ENCODE measurements at regions not wholly inside any gene's neighbourhood (a gene's known extent, or its start where the extent isn't known, plus 50 kb on each side); places are given as distances from the start of the nearest gene placed in this dataset.

DNA sequence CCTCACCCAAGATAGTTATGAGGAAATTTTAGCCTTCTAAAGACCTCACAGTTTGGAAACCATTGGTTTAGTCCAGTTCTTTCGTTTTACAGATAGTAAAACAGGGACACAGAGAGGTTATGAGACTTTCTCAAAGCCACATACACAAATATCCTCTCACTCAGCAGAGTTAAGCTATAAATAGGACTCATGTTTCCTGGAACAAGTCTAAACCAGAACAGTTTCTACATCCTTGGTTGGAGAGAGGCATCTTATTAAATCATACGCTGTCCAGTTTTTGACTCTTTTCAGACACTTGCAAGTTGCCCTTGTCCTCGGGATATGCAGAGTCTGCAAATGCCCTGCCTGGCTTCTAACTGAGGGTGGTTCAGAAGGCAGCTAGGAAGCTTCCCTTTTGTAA, 462.1 kb upstream of the DEPDC1 start (continued):
- TF ChIP-seq JUND (IDR thresholded peaks at IDR 0.05): no peak

DNA sequence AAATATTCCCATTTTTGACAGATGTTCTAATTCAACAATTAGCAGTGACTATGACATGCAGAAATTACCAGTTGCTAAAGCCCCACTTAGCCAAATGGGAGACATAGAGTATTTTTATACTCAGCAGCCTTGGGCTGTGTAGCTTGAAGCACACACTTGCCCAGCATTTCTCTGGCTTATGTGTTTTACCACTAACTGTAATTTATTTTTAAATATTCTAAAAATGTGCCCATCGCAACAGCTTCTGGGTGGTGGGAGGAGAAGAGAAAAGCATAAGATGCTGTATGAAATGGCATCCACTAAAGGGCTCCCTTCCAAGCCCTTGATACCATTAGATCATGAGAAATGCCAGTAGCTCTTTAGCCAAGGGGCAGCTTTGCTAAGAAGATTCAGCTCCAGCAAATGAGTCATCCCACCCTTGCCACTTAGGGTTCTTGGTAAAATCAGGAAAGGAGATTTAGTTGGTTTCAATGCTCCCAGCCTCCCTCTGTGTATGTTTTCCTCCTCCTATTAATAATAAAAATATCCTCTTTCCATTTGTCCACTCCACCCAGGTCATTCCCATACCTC, 462.7 kb upstream of the DEPDC1 start:
- ChIA-PET POLR2A (no interaction called here), CTCF (no interaction called here)
- Histone ChIP-seq H3K79me2 (ENCODE audit: insufficient read depth) (no peaks in the 10 kb centered on the region), H3K9ac (no peak overlapping the region), H3K9me3 (no peaks in the 10 kb centered on the region), H3K4me1 (ENCODE audit: control insufficient read depth in 1 of 2, insufficient read depth in 2 of 2, low read depth in 1 of 2, low read length in 1 of 2) (no peaks in the 10 kb centered on the region; a peak in 2 of 4 replicates), H3K27ac (ENCODE audit: low read depth in 2 of 2, low read length in 1 of 2) (no peak overlapping the region), H3K9me2 (no peaks in the 10 kb centered on the region), H3K36me3 (replicated peaks in 1 of 2; ENCODE audit: control insufficient read depth in 1 of 2, insufficient read depth in 2 of 2, low read length in 1 of 2) (no peaks in the 10 kb centered on the region), H2AFZ (ENCODE audit: low read depth) (no peak overlapping the region), H3F3A (replicated peaks; ENCODE audit: insufficient read depth) (peaks cover 7% of the 10 kb centered on the region), H3K4me2 (no peak overlapping the region), H3K4me3 (ENCODE audit: low read depth in 2 of 2, low read length in 1 of 2) (no peak overlapping the region), H4K20me1 (ENCODE audit: insufficient read depth) (no peaks in the 10 kb centered on the region), H3K27me3 (ENCODE audit: insufficient read depth) (no peaks in the 10 kb centered on the region)
- WGBS (ENCODE audit: low lambda C conversion rate): 31% methylated on average over 1 of the region's 1 CpG
- TF ChIP-seq, protein P1, sequence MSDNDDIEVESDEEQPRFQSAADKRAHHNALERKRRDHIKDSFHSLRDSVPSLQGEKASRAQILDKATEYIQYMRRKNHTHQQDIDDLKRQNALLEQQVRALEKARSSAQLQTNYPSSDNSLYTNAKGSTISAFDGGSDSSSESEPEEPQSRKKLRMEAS (IDR thresholded peaks at IDR 0.05; ENCODE audit: low read depth): no peak
- TF ChIP-seq, protein P2, sequence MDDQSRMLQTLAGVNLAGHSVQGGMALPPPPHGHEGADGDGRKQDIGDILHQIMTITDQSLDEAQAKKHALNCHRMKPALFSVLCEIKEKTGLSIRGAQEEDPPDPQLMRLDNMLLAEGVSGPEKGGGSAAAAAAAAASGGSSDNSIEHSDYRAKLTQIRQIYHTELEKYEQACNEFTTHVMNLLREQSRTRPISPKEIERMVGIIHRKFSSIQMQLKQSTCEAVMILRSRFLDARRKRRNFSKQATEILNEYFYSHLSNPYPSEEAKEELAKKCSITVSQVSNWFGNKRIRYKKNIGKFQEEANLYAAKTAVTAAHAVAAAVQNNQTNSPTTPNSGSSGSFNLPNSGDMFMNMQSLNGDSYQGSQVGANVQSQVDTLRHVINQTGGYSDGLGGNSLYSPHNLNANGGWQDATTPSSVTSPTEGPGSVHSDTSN (IDR thresholded peaks at IDR 0.05): no peak
- TF ChIP-seq RAD21 (IDR thresholded peaks at IDR 0.05; ENCODE audit: low read length): no peak
- TF ChIP-seq POLR2AphosphoS5 (IDR thresholded peaks at IDR 0.05; ENCODE audit: low read depth, low read length): no peak
- no peak for TF ChIP-seq FOXJ3 (CRISPR knock-in tag; IDR thresholded peaks at IDR 0.05)
- TF ChIP-seq YY1 (IDR thresholded peaks at IDR 0.05; ENCODE audit: low read depth): no peak
- TF ChIP-seq, protein P3, sequence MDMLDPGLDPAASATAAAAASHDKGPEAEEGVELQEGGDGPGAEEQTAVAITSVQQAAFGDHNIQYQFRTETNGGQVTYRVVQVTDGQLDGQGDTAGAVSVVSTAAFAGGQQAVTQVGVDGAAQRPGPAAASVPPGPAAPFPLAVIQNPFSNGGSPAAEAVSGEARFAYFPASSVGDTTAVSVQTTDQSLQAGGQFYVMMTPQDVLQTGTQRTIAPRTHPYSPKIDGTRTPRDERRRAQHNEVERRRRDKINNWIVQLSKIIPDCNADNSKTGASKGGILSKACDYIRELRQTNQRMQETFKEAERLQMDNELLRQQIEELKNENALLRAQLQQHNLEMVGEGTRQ (IDR thresholded peaks at IDR 0.05; ENCODE audit: borderline replicate concordance, low read depth, low read length): no peak
- TF ChIP-seq CHD2 (IDR thresholded peaks at IDR 0.05; ENCODE audit: low read length, partially characterized antibody): no peak
- DNase-seq: no peak

DNA sequence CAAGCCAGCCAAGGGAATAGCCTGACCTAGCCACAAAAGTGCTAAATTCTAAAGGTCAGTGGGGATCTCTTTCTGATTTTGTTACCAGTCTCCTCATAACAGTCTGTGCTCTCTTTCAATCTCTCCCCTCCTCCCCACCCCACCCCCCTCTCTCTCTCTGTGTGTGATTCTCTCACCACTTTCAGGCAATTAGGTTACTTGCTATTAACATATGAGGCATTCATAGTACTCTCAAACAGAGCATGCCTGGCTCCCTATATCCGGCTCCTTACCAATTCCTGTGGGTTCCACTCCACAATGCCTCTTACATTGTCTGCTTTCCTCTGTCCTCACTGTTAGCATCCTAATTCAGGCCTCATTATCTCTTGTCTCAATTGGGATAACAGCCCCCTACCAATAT, 464.3 kb upstream of the DEPDC1 start:
- H3K4me2 ChIP-seq: no peak overlapping the region
- DNase-seq: no peak
- H3K36me3 ChIP-seq (replicated peaks in 1 of 2; ENCODE audit: control insufficient read depth in 1 of 2, insufficient read depth in 2 of 2, low read length in 1 of 2): no peaks in the 10 kb centered on the region
- no peaks in the 10 kb centered on the region for H3K9me2 ChIP-seq
- H4K20me1 ChIP-seq (ENCODE audit: insufficient read depth): no peaks in the 10 kb centered on the region
- ChIA-PET POLR2A (no interaction called here), CTCF (no interaction called here)
- H3F3A ChIP-seq (replicated peaks; ENCODE audit: insufficient read depth): no peaks in the 10 kb centered on the region
- WGBS (ENCODE audit: low lambda C conversion rate): 32% methylated on average over 1 of the region's 1 CpG
- H3K79me2 ChIP-seq (ENCODE audit: insufficient read depth): no peaks in the 10 kb centered on the region
- TF ChIP-seq RCOR1 (IDR thresholded peaks at IDR 0.05; ENCODE audit: low read length): no peak
- no peak for TF ChIP-seq GATA2 (CRISPR knock-in tag; IDR thresholded peaks at IDR 0.05)
- TF ChIP-seq, protein P3 (IDR thresholded peaks at IDR 0.05; ENCODE audit: borderline replicate concordance, low read depth, low read length): no peak
- no peak for TF ChIP-seq MEF2A (IDR thresholded peaks at IDR 0.05; ENCODE audit: borderline replicate concordance, low read depth)
- TF ChIP-seq SMC3 (IDR thresholded peaks at IDR 0.05; ENCODE audit: low read depth, low read length): no peak
- no peak for TF ChIP-seq EP300 (IDR thresholded peaks at IDR 0.05; ENCODE audit: borderline replicate concordance in 1 of 2, low read depth in 1 of 2, low read length in 1 of 2)
- no peak overlapping the region for H3K27ac ChIP-seq (ENCODE audit: low read depth in 2 of 2, low read length in 1 of 2)
- no peaks in the 10 kb centered on the region for H3K27me3 ChIP-seq (ENCODE audit: insufficient read depth)
- no peak overlapping the region for H3K4me3 ChIP-seq (ENCODE audit: low read depth in 2 of 2, low read length in 1 of 2)
- H2AFZ ChIP-seq (ENCODE audit: low read depth): no peak overlapping the region
- no peaks in the 10 kb centered on the region for H3K9me3 ChIP-seq
- H3K9ac ChIP-seq: no peak overlapping the region
- H3K4me1 ChIP-seq (ENCODE audit: control insufficient read depth in 1 of 2, insufficient read depth in 2 of 2, low read depth in 1 of 2, low read length in 1 of 2): no peaks in the 10 kb centered on the region; a peak in 1 of 4 replicates

Data from SK-N-SH (cell line).